ENCODE measurements at regions not wholly inside any gene's neighbourhood (a gene's known extent, or its start where the extent isn't known, plus 50 kb on each side); places are given as distances from the start of the nearest gene placed in this dataset.

DNA sequence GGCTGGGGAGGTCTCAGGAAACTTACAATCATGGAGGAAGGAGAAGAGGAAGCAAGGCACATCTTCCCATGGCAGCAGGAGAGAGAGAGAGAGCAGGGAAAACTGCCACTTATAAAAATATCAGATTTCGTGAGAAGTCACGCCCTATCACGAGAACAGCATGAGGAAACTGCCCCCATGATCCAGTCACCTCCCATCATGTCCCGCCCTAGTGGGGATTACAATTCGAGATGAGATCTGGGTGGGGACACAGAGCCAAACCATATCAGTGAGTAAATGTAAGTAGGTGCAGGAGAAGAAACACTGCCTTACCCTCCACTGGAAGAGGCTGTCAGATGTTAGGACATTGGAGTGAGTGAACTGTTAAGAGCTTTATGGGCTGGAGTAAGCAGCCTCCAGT is 270.4 kb downstream of the TFAP2C start:
- no peak for TF ChIP-seq CTCF (IDR thresholded peaks at IDR 0.05; ENCODE audit: low read depth, low read length)
- TF ChIP-seq EZH2phosphoT487 (IDR thresholded peaks at IDR 0.05; ENCODE audit: low read depth), result no peak
